ENCODE measurements at regions not wholly inside any gene's neighbourhood (a gene's known extent, or its start where the extent isn't known, plus 50 kb on each side); places are given as distances from the start of the nearest gene placed in this dataset.

GRCh38 chr21:22211943-22212342, 1213.7 kb downstream of the NCAM2 start:
- no peak for TF ChIP-seq CTCF (IDR thresholded peaks at IDR 0.05; ENCODE audit: insufficient read depth, low read depth, low read length)
- DNase-seq (ENCODE audit: low read depth) = no peak
- H3K36me3 ChIP-seq (ENCODE audit: control insufficient read depth, insufficient read depth, low read length) = no peaks in the 10 kb centered on the region; the same call in 1 of the 2 replicates
- H3K27me3 ChIP-seq (ENCODE audit: control insufficient read depth, insufficient read depth, low read length) = no peaks in the 10 kb centered on the region
- POLR2A ChIA-PET = no interaction called here
- H3K4me3 ChIP-seq (ENCODE audit: low read depth, low read length) = no peak overlapping the region
- CTCF ChIA-PET = no interaction called here

GRCh38 chr21:22223385-22223784, 1225.2 kb downstream of the NCAM2 start:
- Histone ChIP-seq H3K36me3 (ENCODE audit: control insufficient read depth, insufficient read depth, low read length) (no peaks in the 10 kb centered on the region), H3K4me3 (ENCODE audit: low read depth, low read length) (no peak overlapping the region), H3K27me3 (ENCODE audit: control insufficient read depth, insufficient read depth, low read length) (no peaks in the 10 kb centered on the region)
- POLR2A ChIA-PET = no interaction called here
- no peak for TF ChIP-seq CTCF (IDR thresholded peaks at IDR 0.05; ENCODE audit: insufficient read depth, low read depth, low read length)
- DNase-seq (ENCODE audit: low read depth) = no peak
- CTCF ChIA-PET = no interaction called here

- no peak for TF ChIP-seq CTCF (IDR thresholded peaks at IDR 0.05; ENCODE audit: insufficient read depth, low read depth, low read length)
- ChIA-PET CTCF (no interaction called here), POLR2A (no interaction called here)
- Histone ChIP-seq H3K36me3 (ENCODE audit: control insufficient read depth, insufficient read depth, low read length) (no peaks in the 10 kb centered on the region), H3K27me3 (ENCODE audit: control insufficient read depth, insufficient read depth, low read length) (no peaks in the 10 kb centered on the region), H3K4me3 (ENCODE audit: low read depth, low read length) (no peak overlapping the region)
- DNase-seq (ENCODE audit: low read depth) = no peak
These were observed 1226.1 kb downstream of the NCAM2 start for GRCh38 chr21:22224261-22224660.

- no peaks in the 10 kb centered on the region for H3K27me3 ChIP-seq (ENCODE audit: control insufficient read depth, insufficient read depth, low read length)
- no peak overlapping the region for H3K4me3 ChIP-seq (ENCODE audit: low read depth, low read length)
- no peaks in the 10 kb centered on the region for H3K36me3 ChIP-seq (ENCODE audit: control insufficient read depth, insufficient read depth, low read length)
- no peak for DNase-seq (ENCODE audit: low read depth)
- CTCF ChIA-PET = no interaction called here
- no peak for TF ChIP-seq CTCF (IDR thresholded peaks at IDR 0.05; ENCODE audit: insufficient read depth, low read depth, low read length)
- POLR2A ChIA-PET = no interaction called here
These were observed 1227.1 kb downstream of the NCAM2 start for GRCh38 chr21:22225299-22225698.

- no peak for DNase-seq (ENCODE audit: low read depth)
- no peak overlapping the region for H3K4me3 ChIP-seq (ENCODE audit: low read depth, low read length)
- POLR2A ChIA-PET = no interaction called here
- H3K36me3 ChIP-seq (ENCODE audit: control insufficient read depth, insufficient read depth, low read length) = no peaks in the 10 kb centered on the region
- TF ChIP-seq CTCF (IDR thresholded peaks at IDR 0.05; ENCODE audit: insufficient read depth, low read depth, low read length) = no peak
- no peaks in the 10 kb centered on the region for H3K27me3 ChIP-seq (ENCODE audit: control insufficient read depth, insufficient read depth, low read length)
- CTCF ChIA-PET = no interaction called here
These were observed 1232.8 kb downstream of the NCAM2 start for GRCh38 chr21:22231013-22231412.
